Ovary (tissue), 3 donors: ENCODE measurements at regions not wholly inside any gene's neighbourhood (a gene's known extent, or its start where the extent isn't known, plus 50 kb on each side); places are given as distances from the start of the nearest gene placed in this dataset.

ENCODE experiments used
- EP300 ChIP-seq: sonication (generic); formaldehyde crosslinking; IDR thresholded peaks from one replicate; pipeline ENCODE4 v1.6.1; 2017; ENCODE audit warnings: antibody characterized with exemption
- POLR2A ChIP-seq: fragments of 450-650 bp; IDR thresholded peaks from one replicate; pipeline ENCODE4 v1.6.1; 2017; ENCODE audit warnings: antibody characterized with exemption, mild to moderate bottlenecking, moderate library complexity
- TF ChIP-seq, protein P1 (sequence below), 3 donors: fragments of 450-650 bp in 2 of 3; fragments of 200-600 bp in 1 of 3; IDR thresholded peaks; one replicate each; pipeline versions ENCODE4 v1.5.1 to v1.8.0; 2016 to 2022; ENCODE audit warnings: antibody characterized with exemption in 3 of 3, mild to moderate bottlenecking in 1 of 3
- donor health status: DM: no; HTN: no; CAD: no.

DNA sequence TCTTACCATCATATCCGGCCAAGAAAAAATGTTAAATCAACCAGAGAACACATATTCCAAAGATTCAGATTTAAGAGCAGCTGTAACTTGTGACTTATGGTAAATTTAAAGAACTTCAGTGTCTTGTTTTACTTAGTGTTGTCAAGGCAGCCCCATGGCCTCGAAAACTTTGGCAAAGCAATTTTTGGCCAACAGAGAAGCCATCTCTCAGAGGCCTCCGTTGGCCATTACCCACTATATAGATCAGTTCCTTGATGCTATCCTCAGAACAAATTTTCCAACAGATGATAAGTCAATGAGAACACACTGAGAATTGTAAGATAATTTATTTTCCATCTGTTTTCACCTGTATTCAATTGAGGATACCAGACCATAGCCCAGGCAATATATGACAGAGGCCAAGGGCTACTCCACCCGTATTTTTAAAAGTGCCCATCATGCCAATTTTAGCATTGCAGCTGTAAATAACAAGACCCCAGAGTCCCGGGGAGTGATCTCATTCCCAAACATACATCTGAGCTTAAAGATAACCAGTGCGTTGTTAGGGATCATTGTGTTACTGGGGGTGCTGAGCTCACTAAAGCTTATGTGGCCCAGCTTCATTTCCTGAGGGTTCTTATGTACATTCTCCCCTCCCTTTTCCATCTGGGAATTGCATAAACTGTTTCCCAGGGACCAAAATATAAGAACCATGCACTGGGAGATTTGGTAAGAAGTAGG is 50.0 kb upstream of the PDHA1 start:
- TF ChIP-seq, protein P1, sequence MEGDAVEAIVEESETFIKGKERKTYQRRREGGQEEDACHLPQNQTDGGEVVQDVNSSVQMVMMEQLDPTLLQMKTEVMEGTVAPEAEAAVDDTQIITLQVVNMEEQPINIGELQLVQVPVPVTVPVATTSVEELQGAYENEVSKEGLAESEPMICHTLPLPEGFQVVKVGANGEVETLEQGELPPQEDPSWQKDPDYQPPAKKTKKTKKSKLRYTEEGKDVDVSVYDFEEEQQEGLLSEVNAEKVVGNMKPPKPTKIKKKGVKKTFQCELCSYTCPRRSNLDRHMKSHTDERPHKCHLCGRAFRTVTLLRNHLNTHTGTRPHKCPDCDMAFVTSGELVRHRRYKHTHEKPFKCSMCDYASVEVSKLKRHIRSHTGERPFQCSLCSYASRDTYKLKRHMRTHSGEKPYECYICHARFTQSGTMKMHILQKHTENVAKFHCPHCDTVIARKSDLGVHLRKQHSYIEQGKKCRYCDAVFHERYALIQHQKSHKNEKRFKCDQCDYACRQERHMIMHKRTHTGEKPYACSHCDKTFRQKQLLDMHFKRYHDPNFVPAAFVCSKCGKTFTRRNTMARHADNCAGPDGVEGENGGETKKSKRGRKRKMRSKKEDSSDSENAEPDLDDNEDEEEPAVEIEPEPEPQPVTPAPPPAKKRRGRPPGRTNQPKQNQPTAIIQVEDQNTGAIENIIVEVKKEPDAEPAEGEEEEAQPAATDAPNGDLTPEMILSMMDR (IDR thresholded peaks at IDR 0.05), result no peak
- TF ChIP-seq EP300 (no peak), POLR2A (no peak)
